HEK293 (cell line): ENCODE measurements at regions not wholly inside any gene's neighbourhood (a gene's known extent, or its start where the extent isn't known, plus 50 kb on each side); places are given as distances from the start of the nearest gene placed in this dataset.

Experiments used
- CTCF ChIA-PET: fragments of 350-600 bp; formaldehyde crosslinking; extraction: SDS; loops from one replicate; lab custom pipeline; 2021; ENCODE audit warnings: antibody characterized with exemption; lab: Yijun Ruan, JAX
- POLR2A ChIA-PET: fragments of 300-600 bp; formaldehyde crosslinking; extraction: SDS; loops from one replicate; lab custom pipeline; 2020; ENCODE audit warnings: antibody characterized with exemption, inconsistent platforms; lab: Yijun Ruan, JAX
- H3K27ac ChIP-seq: fragments of 200-500 bp; sonication (Bioruptor generic); 2 replicates; pipeline ENCODE4 v1.5.1; 2014; ENCODE audit warnings: low read depth, low read length, control low read depth, inconsistent platforms; ENCODE audit errors: extremely low read depth
- H3K36me3 ChIP-seq, 2 experiments: fragments of 200-500 bp in 1 of 2; sonication (Bioruptor generic) in 1 of 2; 1 replicate in 1 of 2; 2 replicates in 1 of 2; pipeline ENCODE4 v1.5.1; 2014 to 2017; ENCODE audit warnings: inconsistent platforms in 2 of 2, low read length in 2 of 2; ENCODE audit not compliant: control insufficient read depth in 2 of 2, insufficient read depth in 1 of 2
- H3K4me1 ChIP-seq: fragments of 200-500 bp; sonication (Bioruptor generic); 2 replicates; pipeline ENCODE4 v1.5.1; 2014; ENCODE audit warnings: mild to moderate bottlenecking, low read length, inconsistent platforms; ENCODE audit not compliant: control insufficient read depth, insufficient read depth
- H3K4me3 ChIP-seq: 2 replicates; pipeline ENCODE4 v1.5.1; 2011; ENCODE audit warnings: low read depth, mild to moderate bottlenecking, control low read depth, low read length, moderate library complexity
- H3K9me3 ChIP-seq: fragments of 200-500 bp; sonication (Bioruptor generic); 2 replicates; pipeline ENCODE4 v1.5.1; 2014; ENCODE audit warnings: low read depth, low read length, inconsistent platforms; ENCODE audit not compliant: control insufficient read depth, insufficient read depth
- GLI4 ChIP-seq: fragments of 450-650 bp; formaldehyde crosslinking; IDR thresholded peaks from 2 replicates; pipeline ENCODE4 v1.5.1; 2016; ENCODE audit warnings: missing biosample characterization, missing genetic modification characterization
- GLIS1 ChIP-seq: fragments of 450-650 bp; formaldehyde crosslinking; IDR thresholded peaks from 2 replicates; pipeline ENCODE4 v1.5.1; 2016; ENCODE audit warnings: missing biosample characterization, missing genetic modification characterization
- GLIS2 ChIP-seq: fragments of 450-650 bp; formaldehyde crosslinking; IDR thresholded peaks from 2 replicates; pipeline ENCODE4 v1.5.1; 2016; ENCODE audit warnings: missing biosample characterization, missing genetic modification characterization
- KLF9 ChIP-seq: fragments of 450-650 bp; formaldehyde crosslinking; IDR thresholded peaks from 2 replicates; pipeline ENCODE4 v1.5.1; 2016; ENCODE audit warnings: missing biosample characterization, missing genetic modification characterization, low read depth
- MYNN ChIP-seq: fragments of 450-650 bp; formaldehyde crosslinking; IDR thresholded peaks from 2 replicates; pipeline ENCODE4 v1.5.1; 2016; ENCODE audit warnings: missing biosample characterization, missing genetic modification characterization, borderline replicate concordance
- PATZ1 ChIP-seq: fragments of 450-650 bp; formaldehyde crosslinking; IDR thresholded peaks from 2 replicates; pipeline ENCODE4 v1.5.1; 2016; ENCODE audit warnings: missing biosample characterization, missing genetic modification characterization
- PRDM1 ChIP-seq: fragments of 450-650 bp; formaldehyde crosslinking; IDR thresholded peaks from 2 replicates; pipeline ENCODE4; 2016; ENCODE audit warnings: missing biosample characterization, missing genetic modification characterization
- ZBTB21 ChIP-seq: fragments of 450-650 bp; formaldehyde crosslinking; IDR thresholded peaks from 2 replicates; pipeline ENCODE4 v1.5.1; 2017; ENCODE audit warnings: missing biosample characterization, missing genetic modification characterization
- ZNF10 ChIP-seq: fragments of 450-650 bp; formaldehyde crosslinking; IDR thresholded peaks from 2 replicates; pipeline ENCODE4 v1.5.1; 2017; ENCODE audit warnings: missing biosample characterization, missing genetic modification characterization
- ZNF114 ChIP-seq: fragments of 450-650 bp; formaldehyde crosslinking; IDR thresholded peaks from 2 replicates; pipeline ENCODE4 v1.5.0; 2017; ENCODE audit warnings: missing biosample characterization, missing genetic modification characterization
- ZNF202 ChIP-seq: fragments of 450-650 bp; formaldehyde crosslinking; IDR thresholded peaks from 2 replicates; pipeline ENCODE4 v1.5.1; 2016; ENCODE audit warnings: missing biosample characterization, missing genetic modification characterization, borderline replicate concordance
- ZNF37A ChIP-seq: fragments of 450-650 bp; IDR thresholded peaks from 2 replicates; pipeline ENCODE4 v1.5.1; 2018; ENCODE audit warnings: missing biosample characterization, missing genetic modification characterization
- ZNF394 ChIP-seq: fragments of 450-650 bp; formaldehyde crosslinking; IDR thresholded peaks from 2 replicates; pipeline ENCODE4 v1.5.1; 2016; ENCODE audit warnings: missing biosample characterization, missing genetic modification characterization, mild to moderate bottlenecking, moderate library complexity, borderline replicate concordance
- ZNF423 ChIP-seq: fragments of 450-650 bp; formaldehyde crosslinking; IDR thresholded peaks from 2 replicates; pipeline ENCODE4 v1.5.1; 2016; ENCODE audit warnings: missing biosample characterization, missing genetic modification characterization
- ZNF433 ChIP-seq: fragments of 450-650 bp; formaldehyde crosslinking; IDR thresholded peaks from 2 replicates; pipeline ENCODE4 v1.5.1; 2016; ENCODE audit warnings: missing biosample characterization, missing genetic modification characterization, low read depth
- ZNF473 ChIP-seq: fragments of 450-650 bp; formaldehyde crosslinking; IDR thresholded peaks from 2 replicates; pipeline ENCODE4 v1.5.1; 2017; ENCODE audit warnings: missing biosample characterization, missing genetic modification characterization
- ZNF518A ChIP-seq: fragments of 450-650 bp; formaldehyde crosslinking; conservative IDR thresholded peaks from 2 replicates; pipeline ENCODE4 v1.5.1; 2016; ENCODE audit warnings: low read depth, missing biosample characterization, missing genetic modification characterization
- ZNF830 ChIP-seq: fragments of 450-650 bp; IDR thresholded peaks from 2 replicates; pipeline ENCODE4 v1.5.0; 2018; ENCODE audit warnings: missing biosample characterization, missing genetic modification characterization, low read depth, mild to moderate bottlenecking, moderate library complexity
- TF ChIP-seq, protein P1 (sequence below): fragments of 450-650 bp; formaldehyde crosslinking; optimal IDR thresholded peaks from 2 replicates; pipeline ENCODE3; 2016; ENCODE audit warnings: missing biosample characterization, mild to moderate bottlenecking, missing genetic modification characterization
- TF ChIP-seq, protein P2 (sequence below): fragments of 450-650 bp; formaldehyde crosslinking; IDR thresholded peaks from 2 replicates; pipeline ENCODE4 v1.5.1; 2016; ENCODE audit warnings: missing biosample characterization, missing genetic modification characterization
- TF ChIP-seq, protein P3 (sequence below): fragments of 450-650 bp; formaldehyde crosslinking; IDR thresholded peaks from 2 replicates; pipeline ENCODE4 v1.5.1; 2016; ENCODE audit warnings: missing biosample characterization, missing genetic modification characterization
- TF ChIP-seq, protein P4 (sequence below): fragments of 450-650 bp; IDR thresholded peaks from 2 replicates; pipeline ENCODE4 v1.5.1; 2018; ENCODE audit warnings: missing biosample characterization, missing genetic modification characterization

- Histone ChIP-seq H3K4me3 (no peak overlapping the region), H3K27ac (no peak overlapping the region)
- POLR2A ChIA-PET, result no interaction called here
- TF ChIP-seq ZNF10 (tag by site-specific recombination) (no peak), ZNF830 (tag by site-specific recombination) (no peak), ZNF394 (no peak), MYNN (tag by site-specific recombination) (no peak), ZBTB21 (tag by site-specific recombination) (no peak), ZNF518A (tag by site-specific recombination) (no peak)
- TF ChIP-seq, protein P1, sequence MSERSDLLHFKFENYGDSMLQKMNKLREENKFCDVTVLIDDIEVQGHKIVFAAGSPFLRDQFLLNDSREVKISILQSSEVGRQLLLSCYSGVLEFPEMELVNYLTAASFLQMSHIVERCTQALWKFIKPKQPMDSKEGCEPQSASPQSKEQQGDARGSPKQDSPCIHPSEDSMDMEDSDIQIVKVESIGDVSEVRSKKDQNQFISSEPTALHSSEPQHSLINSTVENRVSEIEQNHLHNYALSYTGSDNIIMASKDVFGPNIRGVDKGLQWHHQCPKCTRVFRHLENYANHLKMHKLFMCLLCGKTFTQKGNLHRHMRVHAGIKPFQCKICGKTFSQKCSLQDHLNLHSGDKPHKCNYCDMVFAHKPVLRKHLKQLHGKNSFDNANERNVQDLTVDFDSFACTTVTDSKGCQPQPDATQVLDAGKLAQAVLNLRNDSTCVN (tag by site-specific recombination), result no peak
- TF ChIP-seq, protein P2, sequence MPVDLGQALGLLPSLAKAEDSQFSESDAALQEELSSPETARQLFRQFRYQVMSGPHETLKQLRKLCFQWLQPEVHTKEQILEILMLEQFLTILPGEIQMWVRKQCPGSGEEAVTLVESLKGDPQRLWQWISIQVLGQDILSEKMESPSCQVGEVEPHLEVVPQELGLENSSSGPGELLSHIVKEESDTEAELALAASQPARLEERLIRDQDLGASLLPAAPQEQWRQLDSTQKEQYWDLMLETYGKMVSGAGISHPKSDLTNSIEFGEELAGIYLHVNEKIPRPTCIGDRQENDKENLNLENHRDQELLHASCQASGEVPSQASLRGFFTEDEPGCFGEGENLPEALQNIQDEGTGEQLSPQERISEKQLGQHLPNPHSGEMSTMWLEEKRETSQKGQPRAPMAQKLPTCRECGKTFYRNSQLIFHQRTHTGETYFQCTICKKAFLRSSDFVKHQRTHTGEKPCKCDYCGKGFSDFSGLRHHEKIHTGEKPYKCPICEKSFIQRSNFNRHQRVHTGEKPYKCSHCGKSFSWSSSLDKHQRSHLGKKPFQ, result no peak
- TF ChIP-seq, all 188 proteins: peak for 0
- H3K4me1 ChIP-seq, result no peaks in the 10 kb centered on the region
- no peaks in the 10 kb centered on the region for H3K9me3 ChIP-seq
- H3K36me3 ChIP-seq, result no peaks in the 10 kb centered on the region
- CTCF ChIA-PET, result no interaction called here
Observed at GRCh38 chr4:120266602-120267001, 200.0 kb upstream of the MAD2L1 start.

- Histone ChIP-seq H3K9me3 (no peaks in the 10 kb centered on the region), H3K4me1 (no peaks in the 10 kb centered on the region), H3K27ac (no peak overlapping the region), H3K4me3 (no peak overlapping the region), H3K36me3 (no peaks in the 10 kb centered on the region)
- ChIA-PET CTCF (no interaction called here), POLR2A (no interaction called here)
- no peak for TF ChIP-seq ZNF423 (tag by site-specific recombination)
- TF ChIP-seq GLIS2 (tag by site-specific recombination), result no peak
- TF ChIP-seq, protein P3, sequence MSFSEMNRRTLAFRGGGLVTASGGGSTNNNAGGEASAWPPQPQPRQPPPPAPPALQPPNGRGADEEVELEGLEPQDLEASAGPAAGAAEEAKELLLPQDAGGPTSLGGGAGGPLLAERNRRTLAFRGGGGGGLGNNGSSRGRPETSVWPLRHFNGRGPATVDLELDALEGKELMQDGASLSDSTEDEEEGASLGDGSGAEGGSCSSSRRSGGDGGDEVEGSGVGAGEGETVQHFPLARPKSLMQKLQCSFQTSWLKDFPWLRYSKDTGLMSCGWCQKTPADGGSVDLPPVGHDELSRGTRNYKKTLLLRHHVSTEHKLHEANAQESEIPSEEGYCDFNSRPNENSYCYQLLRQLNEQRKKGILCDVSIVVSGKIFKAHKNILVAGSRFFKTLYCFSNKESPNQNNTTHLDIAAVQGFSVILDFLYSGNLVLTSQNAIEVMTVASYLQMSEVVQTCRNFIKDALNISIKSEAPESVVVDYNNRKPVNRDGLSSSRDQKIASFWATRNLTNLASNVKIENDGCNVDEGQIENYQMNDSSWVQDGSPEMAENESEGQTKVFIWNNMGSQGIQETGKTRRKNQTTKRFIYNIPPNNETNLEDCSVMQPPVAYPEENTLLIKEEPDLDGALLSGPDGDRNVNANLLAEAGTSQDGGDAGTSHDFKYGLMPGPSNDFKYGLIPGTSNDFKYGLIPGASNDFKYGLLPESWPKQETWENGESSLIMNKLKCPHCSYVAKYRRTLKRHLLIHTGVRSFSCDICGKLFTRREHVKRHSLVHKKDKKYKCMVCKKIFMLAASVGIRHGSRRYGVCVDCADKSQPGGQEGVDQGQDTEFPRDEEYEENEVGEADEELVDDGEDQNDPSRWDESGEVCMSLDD, result no peak
- no peak for TF ChIP-seq PATZ1 (tag by site-specific recombination)
- no peak for TF ChIP-seq PRDM1
- no peak for TF ChIP-seq GLIS1
- TF ChIP-seq, protein P4, sequence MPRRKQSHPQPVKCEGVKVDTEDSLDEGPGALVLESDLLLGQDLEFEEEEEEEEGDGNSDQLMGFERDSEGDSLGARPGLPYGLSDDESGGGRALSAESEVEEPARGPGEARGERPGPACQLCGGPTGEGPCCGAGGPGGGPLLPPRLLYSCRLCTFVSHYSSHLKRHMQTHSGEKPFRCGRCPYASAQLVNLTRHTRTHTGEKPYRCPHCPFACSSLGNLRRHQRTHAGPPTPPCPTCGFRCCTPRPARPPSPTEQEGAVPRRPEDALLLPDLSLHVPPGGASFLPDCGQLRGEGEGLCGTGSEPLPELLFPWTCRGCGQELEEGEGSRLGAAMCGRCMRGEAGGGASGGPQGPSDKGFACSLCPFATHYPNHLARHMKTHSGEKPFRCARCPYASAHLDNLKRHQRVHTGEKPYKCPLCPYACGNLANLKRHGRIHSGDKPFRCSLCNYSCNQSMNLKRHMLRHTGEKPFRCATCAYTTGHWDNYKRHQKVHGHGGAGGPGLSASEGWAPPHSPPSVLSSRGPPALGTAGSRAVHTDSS (tag by site-specific recombination), result no peak
- no peak for TF ChIP-seq GLI4 (tag by site-specific recombination)
- no peak for TF ChIP-seq ZNF37A
- TF ChIP-seq KLF9, result no peak
- no peak for TF ChIP-seq ZNF433 (tag by site-specific recombination)
- no peak for TF ChIP-seq ZNF473 (tag by site-specific recombination)
- TF ChIP-seq ZNF114, result no peak
- TF ChIP-seq ZNF202 (tag by site-specific recombination), result no peak
- TF ChIP-seq ZNF10 (tag by site-specific recombination), result no peak
Observed at GRCh38 chr4:120263618-120264017, 197.0 kb upstream of the MAD2L1 start.
